ENCODE measurements at regions not wholly inside any gene's neighbourhood (a gene's known extent, or its start where the extent isn't known, plus 50 kb on each side); places are given as distances from the start of the nearest gene placed in this dataset.

DNA sequence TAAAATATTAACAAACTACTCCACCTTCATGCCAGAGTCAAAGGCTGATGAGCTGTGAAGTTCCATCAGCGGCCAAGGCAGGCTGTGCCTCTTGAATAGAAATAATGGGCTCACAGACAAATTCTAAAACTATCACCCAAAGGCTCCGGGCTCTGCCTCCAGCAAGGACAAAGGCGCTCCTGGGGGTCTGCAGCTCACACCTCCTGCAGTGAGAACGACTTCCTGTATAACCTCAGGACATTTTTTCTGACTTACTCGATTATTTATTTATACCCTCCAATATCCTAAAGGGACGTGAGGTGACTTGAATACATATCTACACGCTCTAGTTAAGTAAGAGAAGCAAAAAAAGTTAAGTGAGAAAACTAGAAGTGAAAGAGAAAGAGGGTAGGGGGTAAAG is 500.7 kb downstream of the CCSER2 start (continued):
- TF ChIP-seq, protein P1, sequence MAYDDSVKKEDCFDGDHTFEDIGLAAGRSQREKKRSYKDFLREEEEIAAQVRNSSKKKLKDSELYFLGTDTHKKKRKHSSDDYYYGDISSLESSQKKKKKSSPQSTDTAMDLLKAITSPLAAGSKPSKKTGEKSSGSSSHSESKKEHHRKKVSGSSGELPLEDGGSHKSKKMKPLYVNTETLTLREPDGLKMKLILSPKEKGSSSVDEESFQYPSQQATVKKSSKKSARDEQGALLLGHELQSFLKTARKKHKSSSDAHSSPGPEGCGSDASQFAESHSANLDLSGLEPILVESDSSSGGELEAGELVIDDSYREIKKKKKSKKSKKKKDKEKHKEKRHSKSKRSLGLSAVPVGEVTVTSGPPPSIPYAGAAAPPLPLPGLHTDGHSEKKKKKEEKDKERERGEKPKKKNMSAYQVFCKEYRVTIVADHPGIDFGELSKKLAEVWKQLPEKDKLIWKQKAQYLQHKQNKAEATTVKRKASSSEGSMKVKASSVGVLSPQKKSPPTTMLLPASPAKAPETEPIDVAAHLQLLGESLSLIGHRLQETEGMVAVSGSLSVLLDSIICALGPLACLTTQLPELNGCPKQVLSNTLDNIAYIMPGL (CRISPR knock-in tag; IDR thresholded peaks at IDR 0.05) = no peak

DNA sequence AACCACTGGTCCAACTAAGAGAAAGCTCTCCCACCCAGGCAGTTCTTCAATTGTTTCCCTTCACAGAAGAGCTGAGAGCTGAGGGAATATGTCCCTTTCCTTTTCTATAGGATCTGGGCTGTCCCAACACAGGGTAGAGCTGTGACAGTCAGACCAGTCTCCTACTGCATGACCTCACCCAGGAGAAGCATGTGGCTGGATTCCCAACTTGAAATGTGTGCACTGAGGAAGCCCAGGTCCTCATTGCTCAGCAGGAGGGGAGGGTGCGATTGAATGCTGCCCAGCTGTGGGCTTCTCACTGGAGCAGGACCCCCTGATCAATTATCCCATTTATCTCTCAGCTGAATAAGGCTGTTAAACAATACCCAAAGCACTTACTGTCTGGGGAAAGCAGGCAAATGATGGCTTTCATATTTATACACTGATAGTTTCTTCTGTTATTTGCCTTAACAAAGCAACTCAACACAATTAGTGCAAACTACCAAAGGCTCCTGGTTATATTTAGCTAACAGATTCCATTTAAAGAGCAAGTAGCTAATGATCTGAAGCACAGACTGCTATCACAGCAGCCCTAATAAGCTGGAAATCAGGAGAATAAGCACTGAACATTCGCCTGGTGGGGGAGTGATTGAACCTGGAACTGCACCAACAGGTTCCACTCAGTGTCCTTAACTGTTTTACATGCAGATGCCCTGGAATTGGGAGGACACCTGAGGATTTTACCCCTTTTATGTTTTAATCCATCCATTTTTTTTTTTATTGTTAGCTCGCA is 508.8 kb downstream of the CCSER2 start:
- no peak for TF ChIP-seq KAT7 (CRISPR knock-in tag; IDR thresholded peaks at IDR 0.05; ENCODE audit: borderline replicate concordance)
- TF ChIP-seq, protein P2, sequence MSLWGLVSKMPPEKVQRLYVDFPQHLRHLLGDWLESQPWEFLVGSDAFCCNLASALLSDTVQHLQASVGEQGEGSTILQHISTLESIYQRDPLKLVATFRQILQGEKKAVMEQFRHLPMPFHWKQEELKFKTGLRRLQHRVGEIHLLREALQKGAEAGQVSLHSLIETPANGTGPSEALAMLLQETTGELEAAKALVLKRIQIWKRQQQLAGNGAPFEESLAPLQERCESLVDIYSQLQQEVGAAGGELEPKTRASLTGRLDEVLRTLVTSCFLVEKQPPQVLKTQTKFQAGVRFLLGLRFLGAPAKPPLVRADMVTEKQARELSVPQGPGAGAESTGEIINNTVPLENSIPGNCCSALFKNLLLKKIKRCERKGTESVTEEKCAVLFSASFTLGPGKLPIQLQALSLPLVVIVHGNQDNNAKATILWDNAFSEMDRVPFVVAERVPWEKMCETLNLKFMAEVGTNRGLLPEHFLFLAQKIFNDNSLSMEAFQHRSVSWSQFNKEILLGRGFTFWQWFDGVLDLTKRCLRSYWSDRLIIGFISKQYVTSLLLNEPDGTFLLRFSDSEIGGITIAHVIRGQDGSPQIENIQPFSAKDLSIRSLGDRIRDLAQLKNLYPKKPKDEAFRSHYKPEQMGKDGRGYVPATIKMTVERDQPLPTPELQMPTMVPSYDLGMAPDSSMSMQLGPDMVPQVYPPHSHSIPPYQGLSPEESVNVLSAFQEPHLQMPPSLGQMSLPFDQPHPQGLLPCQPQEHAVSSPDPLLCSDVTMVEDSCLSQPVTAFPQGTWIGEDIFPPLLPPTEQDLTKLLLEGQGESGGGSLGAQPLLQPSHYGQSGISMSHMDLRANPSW (CRISPR knock-in tag; conservative IDR thresholded peaks at IDR 0.05; ENCODE audit: low read depth) = no peak
- Mint-ChIP-seq H3K4me3 (no peak overlapping the region), H3K36me3 (no peaks in the 10 kb centered on the region), H3K9me3 (no peaks in the 10 kb centered on the region), H3K27me3 (ENCODE audit: low read depth) (no peaks in the 10 kb centered on the region), H3K4me1 (0 out of 2 replicates have a peak, but pooled peaks cover 3% of the 10 kb centered on the region), H3K27ac (no peak overlapping the region)
- POLR2A ChIA-PET = no interaction called here
- ATAC-seq = peak; percentile 61; the same call in 1 of the 2 replicates
- CTCF ChIA-PET = interaction anchor here (1.0 to 1.9 kb wide), 3 partner anchors 9 to 297 kb away, joined by 3 to 6 read pairs (median 3); no protein-coding TSS in a partner anchor
- DNase-seq (ENCODE audit: low spot score) = no peak

DNA sequence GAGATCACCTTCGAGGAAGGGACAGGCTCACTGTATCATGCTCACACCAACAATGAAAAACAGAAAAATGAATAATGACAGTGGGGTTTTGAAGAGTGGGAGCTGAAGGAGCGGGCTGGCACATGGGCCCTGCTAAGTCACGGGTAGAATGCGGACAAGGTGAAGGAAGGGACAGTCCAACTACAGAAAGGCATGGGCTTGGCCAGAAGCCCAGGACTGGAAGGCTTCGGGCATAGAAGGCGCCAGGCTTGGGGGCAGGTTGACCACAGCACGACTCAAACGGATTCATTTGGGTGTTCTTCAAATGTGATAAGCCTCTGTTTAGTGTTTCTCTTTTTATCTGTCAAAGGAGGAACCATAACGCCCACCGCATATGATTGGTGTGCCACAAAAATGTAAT is 509.5 kb downstream of the CCSER2 start:
- DNase-seq (ENCODE audit: low spot score) (no peak), ATAC-seq (no peak)
- H3K9me3 Mint-ChIP-seq = no peaks in the 10 kb centered on the region
- CTCF ChIA-PET = interaction anchor here (1.0 to 1.9 kb wide), 3 partner anchors 8 to 298 kb away, joined by 3 to 6 read pairs (median 3); no protein-coding TSS in a partner anchor
- no peak overlapping the region for H3K4me3 Mint-ChIP-seq
- H3K36me3 Mint-ChIP-seq = no peaks in the 10 kb centered on the region
- 0 out of 2 replicates have a peak, but pooled peaks cover 3% of the 10 kb centered on the region for H3K4me1 Mint-ChIP-seq
- H3K27me3 Mint-ChIP-seq (ENCODE audit: low read depth) = no peaks in the 10 kb centered on the region
- POLR2A ChIA-PET = no interaction called here
- H3K27ac Mint-ChIP-seq = no peak overlapping the region
- TF ChIP-seq RORB (CRISPR knock-in tag; IDR thresholded peaks at IDR 0.05) (no peak), ESRRA (CRISPR knock-in tag; IDR thresholded peaks at IDR 0.05; ENCODE audit: borderline replicate concordance) (no peak), TCF7 (CRISPR knock-in tag; IDR thresholded peaks at IDR 0.05; ENCODE audit: low read depth) (no peak), CREB1 (CRISPR knock-in tag; IDR thresholded peaks at IDR 0.05) (no peak), RELA (CRISPR knock-in tag; IDR thresholded peaks at IDR 0.05; ENCODE audit: borderline replicate concordance) (no peak), SMAD3 (CRISPR knock-in tag; IDR thresholded peaks at IDR 0.05; ENCODE audit: borderline replicate concordance) (no peak), GTF2I (CRISPR knock-in tag; conservative IDR thresholded peaks at IDR 0.05) (no peak), ZNF263 (CRISPR knock-in tag; IDR thresholded peaks at IDR 0.05; ENCODE audit: low read depth) (no peak), OVOL2 (CRISPR knock-in tag; IDR thresholded peaks at IDR 0.05; ENCODE audit: borderline replicate concordance) (no peak), ZNF232 (CRISPR knock-in tag; IDR thresholded peaks at IDR 0.05) (no peak), SOX15 (CRISPR knock-in tag; IDR thresholded peaks at IDR 0.05) (no peak)
- TF ChIP-seq, protein P3, sequence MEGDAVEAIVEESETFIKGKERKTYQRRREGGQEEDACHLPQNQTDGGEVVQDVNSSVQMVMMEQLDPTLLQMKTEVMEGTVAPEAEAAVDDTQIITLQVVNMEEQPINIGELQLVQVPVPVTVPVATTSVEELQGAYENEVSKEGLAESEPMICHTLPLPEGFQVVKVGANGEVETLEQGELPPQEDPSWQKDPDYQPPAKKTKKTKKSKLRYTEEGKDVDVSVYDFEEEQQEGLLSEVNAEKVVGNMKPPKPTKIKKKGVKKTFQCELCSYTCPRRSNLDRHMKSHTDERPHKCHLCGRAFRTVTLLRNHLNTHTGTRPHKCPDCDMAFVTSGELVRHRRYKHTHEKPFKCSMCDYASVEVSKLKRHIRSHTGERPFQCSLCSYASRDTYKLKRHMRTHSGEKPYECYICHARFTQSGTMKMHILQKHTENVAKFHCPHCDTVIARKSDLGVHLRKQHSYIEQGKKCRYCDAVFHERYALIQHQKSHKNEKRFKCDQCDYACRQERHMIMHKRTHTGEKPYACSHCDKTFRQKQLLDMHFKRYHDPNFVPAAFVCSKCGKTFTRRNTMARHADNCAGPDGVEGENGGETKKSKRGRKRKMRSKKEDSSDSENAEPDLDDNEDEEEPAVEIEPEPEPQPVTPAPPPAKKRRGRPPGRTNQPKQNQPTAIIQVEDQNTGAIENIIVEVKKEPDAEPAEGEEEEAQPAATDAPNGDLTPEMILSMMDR (IDR thresholded peaks at IDR 0.05) = no peak
- TF ChIP-seq, protein P4, sequence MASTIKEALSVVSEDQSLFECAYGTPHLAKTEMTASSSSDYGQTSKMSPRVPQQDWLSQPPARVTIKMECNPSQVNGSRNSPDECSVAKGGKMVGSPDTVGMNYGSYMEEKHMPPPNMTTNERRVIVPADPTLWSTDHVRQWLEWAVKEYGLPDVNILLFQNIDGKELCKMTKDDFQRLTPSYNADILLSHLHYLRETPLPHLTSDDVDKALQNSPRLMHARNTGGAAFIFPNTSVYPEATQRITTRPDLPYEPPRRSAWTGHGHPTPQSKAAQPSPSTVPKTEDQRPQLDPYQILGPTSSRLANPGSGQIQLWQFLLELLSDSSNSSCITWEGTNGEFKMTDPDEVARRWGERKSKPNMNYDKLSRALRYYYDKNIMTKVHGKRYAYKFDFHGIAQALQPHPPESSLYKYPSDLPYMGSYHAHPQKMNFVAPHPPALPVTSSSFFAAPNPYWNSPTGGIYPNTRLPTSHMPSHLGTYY (CRISPR knock-in tag; IDR thresholded peaks at IDR 0.05) = no peak
- TF ChIP-seq, protein P5, sequence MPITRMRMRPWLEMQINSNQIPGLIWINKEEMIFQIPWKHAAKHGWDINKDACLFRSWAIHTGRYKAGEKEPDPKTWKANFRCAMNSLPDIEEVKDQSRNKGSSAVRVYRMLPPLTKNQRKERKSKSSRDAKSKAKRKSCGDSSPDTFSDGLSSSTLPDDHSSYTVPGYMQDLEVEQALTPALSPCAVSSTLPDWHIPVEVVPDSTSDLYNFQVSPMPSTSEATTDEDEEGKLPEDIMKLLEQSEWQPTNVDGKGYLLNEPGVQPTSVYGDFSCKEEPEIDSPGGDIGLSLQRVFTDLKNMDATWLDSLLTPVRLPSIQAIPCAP (CRISPR knock-in tag; IDR thresholded peaks at IDR 0.05) = no peak
- TF ChIP-seq, protein P6, sequence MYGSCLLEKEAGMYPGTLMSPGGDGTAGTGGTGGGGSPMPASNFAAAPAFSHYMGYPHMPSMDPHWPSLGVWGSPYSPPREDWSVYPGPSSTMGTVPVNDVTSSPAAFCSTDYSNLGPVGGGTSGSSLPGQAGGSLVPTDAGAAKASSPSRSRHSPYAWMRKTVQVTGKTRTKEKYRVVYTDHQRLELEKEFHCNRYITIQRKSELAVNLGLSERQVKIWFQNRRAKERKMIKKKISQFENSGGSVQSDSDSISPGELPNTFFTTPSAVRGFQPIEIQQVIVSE (CRISPR knock-in tag; IDR thresholded peaks at IDR 0.05; ENCODE audit: borderline replicate concordance) = no peak
- TF ChIP-seq, protein P7, sequence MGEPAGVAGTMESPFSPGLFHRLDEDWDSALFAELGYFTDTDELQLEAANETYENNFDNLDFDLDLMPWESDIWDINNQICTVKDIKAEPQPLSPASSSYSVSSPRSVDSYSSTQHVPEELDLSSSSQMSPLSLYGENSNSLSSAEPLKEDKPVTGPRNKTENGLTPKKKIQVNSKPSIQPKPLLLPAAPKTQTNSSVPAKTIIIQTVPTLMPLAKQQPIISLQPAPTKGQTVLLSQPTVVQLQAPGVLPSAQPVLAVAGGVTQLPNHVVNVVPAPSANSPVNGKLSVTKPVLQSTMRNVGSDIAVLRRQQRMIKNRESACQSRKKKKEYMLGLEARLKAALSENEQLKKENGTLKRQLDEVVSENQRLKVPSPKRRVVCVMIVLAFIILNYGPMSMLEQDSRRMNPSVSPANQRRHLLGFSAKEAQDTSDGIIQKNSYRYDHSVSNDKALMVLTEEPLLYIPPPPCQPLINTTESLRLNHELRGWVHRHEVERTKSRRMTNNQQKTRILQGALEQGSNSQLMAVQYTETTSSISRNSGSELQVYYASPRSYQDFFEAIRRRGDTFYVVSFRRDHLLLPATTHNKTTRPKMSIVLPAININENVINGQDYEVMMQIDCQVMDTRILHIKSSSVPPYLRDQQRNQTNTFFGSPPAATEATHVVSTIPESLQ (CRISPR knock-in tag; IDR thresholded peaks at IDR 0.05) = no peak

Data from WTC11 (cell line).